Esophagus muscularis mucosa (tissue), 4 donors: ENCODE measurements at regions not wholly inside any gene's neighbourhood (a gene's known extent, or its start where the extent isn't known, plus 50 kb on each side); places are given as distances from the start of the nearest gene placed in this dataset.

Experiments
- DNase-seq: peaks from one replicate; pipeline ENCODE4 v3.0.0-alpha.2; 2017; ENCODE audit errors: extremely low spot score
- H3K27ac ChIP-seq, 4 donors: fragments of 200-600 bp; sonication (generic); replicated peaks in 1 of 4; 1 replicate in 3 of 4; 2 replicates in 1 of 4; pipeline ENCODE4 v1.5.1; 2016 to 2019; ENCODE audit warnings: mild to moderate bottlenecking in 1 of 4
- H3K27me3 ChIP-seq, 4 donors: fragments of 200-600 bp; sonication (generic); one replicate each; pipeline versions ENCODE4 v1.5.1 to v1.6.0; 2016 to 2019
- H3K36me3 ChIP-seq, 4 donors: fragments of 200-600 bp; sonication (generic); one replicate each; pipeline ENCODE4 v1.5.1; 2016 to 2019
- H3K4me1 ChIP-seq, 4 donors: fragments of 200-600 bp; sonication (generic); one replicate each; pipeline ENCODE4 v1.5.1; 2016 to 2019
- H3K4me3 ChIP-seq, 4 donors: fragments of 200-600 bp; sonication (generic); 1 replicate in 2 of 4; 2 replicates in 2 of 4; pipeline ENCODE4 v1.5.1; 2016 to 2019; ENCODE audit warnings: mild to moderate bottlenecking in 4 of 4, moderate library complexity in 1 of 4
- H3K9me3 ChIP-seq, 4 donors: fragments of 200-600 bp; sonication (generic); 1 replicate in 3 of 4; 2 replicates in 1 of 4; pipeline ENCODE4 v1.5.1; 2016 to 2019
- CTCF ChIP-seq, 3 experiments: fragments of 200-600 bp in 2 of 3; fragments of 450-650 bp in 1 of 3; sonication (generic) in 2 of 3; IDR thresholded peaks; one replicate each; pipeline ENCODE4 v1.5.1; 2017 to 2019; ENCODE audit warnings: antibody characterized with exemption in 3 of 3, mild to moderate bottlenecking in 2 of 3, moderate library complexity in 1 of 3
- EP300 ChIP-seq: sonication (generic); formaldehyde crosslinking; IDR thresholded peaks from one replicate; pipeline ENCODE4 v1.6.1; 2017; ENCODE audit warnings: antibody characterized with exemption
- POLR2A ChIP-seq: fragments of 450-650 bp; IDR thresholded peaks from one replicate; pipeline ENCODE4 v1.6.1; 2017; ENCODE audit warnings: antibody characterized with exemption, moderate library complexity, mild to moderate bottlenecking, low read depth
- POLR2AphosphoS5 ChIP-seq, 2 donors: sonication (generic); formaldehyde crosslinking; IDR thresholded peaks; one replicate each; pipeline ENCODE4 v1.6.1; 2017; ENCODE audit warnings: antibody characterized with exemption in 2 of 2
- WGBS: methylation state at CpG from one replicate; pipeline ENCODE4 v1.1.5; 2018; 5-methylcytosine and 5-hydroxymethylcytosine counted together
- intact Hi-C: fragments of 100-400 bp; cut with DNase I; formaldehyde crosslinking; loops from one replicate; pipeline ENCODE4 v1.15.1; 2023

GRCh38 chr2:47650001-47650535, 79.3 kb upstream of the KCNK12 start:
- intact Hi-C loops, result no loop called here
- Histone ChIP-seq H3K27me3 (peaks cover 0 to 7% (median 0%) of the 10 kb centered on the region in 4 donors), H3K9me3 (no peaks in the 10 kb centered on the region), H3K36me3 (no peaks in the 10 kb centered on the region), H3K4me1 (no peaks in the 10 kb centered on the region), H3K4me3 (no peak overlapping the region), H3K27ac (no peak overlapping the region)
- TF ChIP-seq POLR2A (no peak), EP300 (no peak), CTCF (IDR thresholded peaks at IDR 0.05) (no peak), POLR2AphosphoS5 (IDR thresholded peaks at IDR 0.05) (no peak)
- WGBS, result 71% methylated on average over 8 of the region's 9 CpGs
- DNase-seq, result no peak

GRCh38 chr2:47645246-47645645, 74.5 kb upstream of the KCNK12 start:
- TF ChIP-seq POLR2AphosphoS5 (IDR thresholded peaks at IDR 0.05) (no peak), CTCF (IDR thresholded peaks at IDR 0.05) (no peak), POLR2A (no peak), EP300 (no peak)
- H3K36me3 ChIP-seq, result no peaks in the 10 kb centered on the region
- no peak for DNase-seq
- WGBS, result 67% methylated on average over 1 of the region's 1 CpG
- intact Hi-C loops, result no loop called here
- no peaks in the 10 kb centered on the region for H3K9me3 ChIP-seq
- H3K27ac ChIP-seq, result no peak overlapping the region
- no peak overlapping the region for H3K4me3 ChIP-seq
- H3K27me3 ChIP-seq, result no peaks in the 10 kb centered on the region
- no peaks in the 10 kb centered on the region for H3K4me1 ChIP-seq

GRCh38 chr2:47644351-47644750, 73.6 kb upstream of the KCNK12 start:
- Histone ChIP-seq H3K36me3 (no peaks in the 10 kb centered on the region), H3K4me3 (no peak overlapping the region), H3K9me3 (no peaks in the 10 kb centered on the region), H3K27ac (no peak overlapping the region), H3K4me1 (no peaks in the 10 kb centered on the region), H3K27me3 (no peaks in the 10 kb centered on the region)
- no peak for TF ChIP-seq POLR2AphosphoS5 (IDR thresholded peaks at IDR 0.05)
- no peak for TF ChIP-seq POLR2A
- intact Hi-C loops, result no loop called here
- WGBS, result 85% methylated on average over 4 of the region's 4 CpGs
- no peak for DNase-seq

GRCh38 chr2:47641366-47641765, 70.6 kb upstream of the KCNK12 start:
- no peaks in the 10 kb centered on the region for H3K9me3 ChIP-seq
- H3K4me1 ChIP-seq, result peaks cover 0 to 12% (median 11%) of the 10 kb centered on the region in 4 donors
- no peak for TF ChIP-seq EP300
- TF ChIP-seq POLR2AphosphoS5 (IDR thresholded peaks at IDR 0.05), result no peak
- TF ChIP-seq CTCF (IDR thresholded peaks at IDR 0.05), result no peak
- TF ChIP-seq POLR2A, result no peak
- H3K4me3 ChIP-seq, result no peak overlapping the region
- H3K27ac ChIP-seq, result no peak overlapping the region
- H3K36me3 ChIP-seq, result no peaks in the 10 kb centered on the region
- intact Hi-C loops, result no loop called here
- 90% methylated on average over 2 of the region's 2 CpGs for WGBS
- no peak for DNase-seq
- H3K27me3 ChIP-seq, result no peaks in the 10 kb centered on the region

- 87% methylated on average over 3 of the region's 3 CpGs for WGBS
- no peak for DNase-seq
Measured at GRCh38 chr2:47640356-47640755, 69.6 kb upstream of the KCNK12 start.

More at GRCh38 chr2:47640356-47640755, 69.6 kb upstream of the KCNK12 start:
- Histone ChIP-seq H3K27me3 (no peaks in the 10 kb centered on the region), H3K36me3 (no peaks in the 10 kb centered on the region), H3K9me3 (no peaks in the 10 kb centered on the region), H3K27ac (no peak overlapping the region), H3K4me1 (peaks cover 0 to 18% (median 16%) of the 10 kb centered on the region in 4 donors), H3K4me3 (no peak overlapping the region)
- intact Hi-C loops, result no loop called here
- no peak for TF ChIP-seq EP300
- no peak for TF ChIP-seq POLR2AphosphoS5 (IDR thresholded peaks at IDR 0.05)
- TF ChIP-seq CTCF (IDR thresholded peaks at IDR 0.05), result no peak
- TF ChIP-seq POLR2A, result no peak
